Muscle layer of colon (tissue), 2 donors: ENCODE measurements at regions not wholly inside any gene's neighbourhood (a gene's known extent, or its start where the extent isn't known, plus 50 kb on each side); places are given as distances from the start of the nearest gene placed in this dataset.

Experiments
- H3K27ac ChIP-seq: one replicate; pipeline ENCODE4 v1.7.0; 2013; ENCODE audit warnings: low read depth, mild to moderate bottlenecking, low read length, moderate library complexity
- H3K27me3 ChIP-seq, 2 donors: one replicate each; pipeline ENCODE4 v1.7.0; 2013; ENCODE audit warnings: low read length in 2 of 2, mild to moderate bottlenecking in 2 of 2; ENCODE audit not compliant: insufficient read depth in 2 of 2, control insufficient read depth in 1 of 2
- H3K36me3 ChIP-seq: one replicate; pipeline ENCODE4 v1.7.0; 2013; ENCODE audit warnings: mild to moderate bottlenecking, low read length; ENCODE audit not compliant: insufficient read depth
- H3K4me1 ChIP-seq: one replicate; pipeline ENCODE4 v1.7.0; 2013; ENCODE audit warnings: mild to moderate bottlenecking, low read length; ENCODE audit not compliant: insufficient read depth
- H3K4me3 ChIP-seq, 2 donors: one replicate each; pipeline ENCODE4 v1.7.0; 2013; ENCODE audit warnings: low read length in 2 of 2, low read depth in 1 of 2, mild to moderate bottlenecking in 1 of 2, moderate library complexity in 1 of 2
- H3K9ac ChIP-seq: one replicate; pipeline ENCODE4 v1.7.0; 2013; ENCODE audit warnings: low read length
- H3K9me3 ChIP-seq: one replicate; pipeline ENCODE4 v1.7.0; 2013; ENCODE audit warnings: mild to moderate bottlenecking, low read length
- donor health status: abdominal sarcoma.
- donor health status: Adenocarcinoma of cecum.

GRCh38 chr1:212545941-212546635 is 62.5 kb upstream of the ATF3 start:
- Histone ChIP-seq H3K36me3 (no peaks in the 10 kb centered on the region), H3K27me3 (no peaks in the 10 kb centered on the region), H3K4me1 (no peaks in the 10 kb centered on the region), H3K27ac (no peak overlapping the region), H3K9me3 (no peaks in the 10 kb centered on the region), H3K9ac (no peak overlapping the region), H3K4me3 (no peak overlapping the region)

GRCh38 chr1:212549503-212550017 is 59.0 kb upstream of the ATF3 start:
- no peaks in the 10 kb centered on the region for H3K27me3 ChIP-seq
- no peak overlapping the region for H3K27ac ChIP-seq
- H3K4me1 ChIP-seq = no peaks in the 10 kb centered on the region
- H3K36me3 ChIP-seq = no peaks in the 10 kb centered on the region
- no peak overlapping the region for H3K4me3 ChIP-seq
- H3K9ac ChIP-seq = no peak overlapping the region
- H3K9me3 ChIP-seq = no peaks in the 10 kb centered on the region

GRCh38 chr1:212551929-212552328 is 56.6 kb upstream of the ATF3 start:
- no peaks in the 10 kb centered on the region for H3K36me3 ChIP-seq
- H3K27me3 ChIP-seq = no peaks in the 10 kb centered on the region
- no peak overlapping the region for H3K4me3 ChIP-seq
- no peaks in the 10 kb centered on the region for H3K4me1 ChIP-seq
- no peaks in the 10 kb centered on the region for H3K9me3 ChIP-seq
- no peak overlapping the region for H3K9ac ChIP-seq
- no peak overlapping the region for H3K27ac ChIP-seq

GRCh38 chr1:212553676-212554075 is 54.9 kb upstream of the ATF3 start:
- Histone ChIP-seq H3K27me3 (no peaks in the 10 kb centered on the region), H3K27ac (no peak overlapping the region), H3K4me3 (no peak overlapping the region)

GRCh38 chr1:212554401-212554800 is 54.2 kb upstream of the ATF3 start:
- Histone ChIP-seq H3K36me3 (no peaks in the 10 kb centered on the region), H3K9me3 (no peaks in the 10 kb centered on the region), H3K4me3 (no peak overlapping the region), H3K27ac (no peak overlapping the region), H3K4me1 (peaks cover 5% of the 10 kb centered on the region), H3K27me3 (no peaks in the 10 kb centered on the region), H3K9ac (no peak overlapping the region)

More at GRCh38 chr1:212553676-212554075, 54.9 kb upstream of the ATF3 start:
- Histone ChIP-seq H3K36me3 (no peaks in the 10 kb centered on the region), H3K9ac (no peak overlapping the region), H3K4me1 (no peaks in the 10 kb centered on the region), H3K9me3 (no peaks in the 10 kb centered on the region)

GRCh38 chr1:212555426-212555825 is 53.1 kb upstream of the ATF3 start:
- Histone ChIP-seq H3K36me3 (no peaks in the 10 kb centered on the region), H3K4me3 (no peak overlapping the region), H3K27me3 (no peaks in the 10 kb centered on the region), H3K9me3 (no peaks in the 10 kb centered on the region), H3K9ac (no peak overlapping the region), H3K27ac (no peak overlapping the region), H3K4me1 (peaks cover 5% of the 10 kb centered on the region)

- no peaks in the 10 kb centered on the region for H3K27me3 ChIP-seq
- H3K4me3 ChIP-seq = no peak overlapping the region
- no peak overlapping the region for H3K27ac ChIP-seq
- no peak overlapping the region for H3K9ac ChIP-seq
- peaks cover 5% of the 10 kb centered on the region for H3K4me1 ChIP-seq
- no peaks in the 10 kb centered on the region for H3K9me3 ChIP-seq
- H3K36me3 ChIP-seq = no peaks in the 10 kb centered on the region
Observed at GRCh38 chr1:212556822-212557549, 51.6 kb upstream of the ATF3 start.

GRCh38 chr1:212557739-212558692 is 50.5 kb upstream of the ATF3 start:
- Histone ChIP-seq H3K27ac (peak overlapping the region; percentile 59), H3K27me3 (no peaks in the 10 kb centered on the region), H3K9ac (peak overlapping the region; percentile 43), H3K9me3 (no peaks in the 10 kb centered on the region), H3K36me3 (no peaks in the 10 kb centered on the region), H3K4me1 (peaks cover 5% of the 10 kb centered on the region), H3K4me3 (peak overlapping the region; percentile 41 to 76)

GRCh38 chr1:212558693-212559480 is 49.7 kb upstream of the ATF3 start:
- Histone ChIP-seq H3K4me1 (peaks cover 5% of the 10 kb centered on the region), H3K4me3 (peak overlapping the region; percentile 41 to 76), H3K36me3 (no peaks in the 10 kb centered on the region), H3K27me3 (no peaks in the 10 kb centered on the region), H3K9me3 (no peaks in the 10 kb centered on the region), H3K9ac (peak overlapping the region; percentile 43), H3K27ac (peak overlapping the region; percentile 59)
